OCI-LY1 (cell line): ENCODE measurements at regions not wholly inside any gene's neighbourhood (a gene's known extent, or its start where the extent isn't known, plus 50 kb on each side); places are given as distances from the start of the nearest gene placed in this dataset.

Experiments used
- CTCF ChIP-seq: fragments of 200-600 bp; sonication (generic), shearing (Covaris generic); IDR thresholded peaks from 2 replicates; pipeline ENCODE4 v1.5.1; 2017; ENCODE audit warnings: mild to moderate bottlenecking, antibody characterized with exemption, low read length, moderate library complexity, mixed read lengths
- EZH2 ChIP-seq: fragments of 200-600 bp; sonication (generic), shearing (Covaris generic); IDR thresholded peaks from 2 replicates; pipeline ENCODE4 v1.8.0; 2017; ENCODE audit warnings: borderline replicate concordance, mixed run types, mild to moderate bottlenecking, antibody characterized with exemption, low read length, moderate library complexity, mixed read lengths

GRCh38 chr10:4280461-4281189 is 495.6 kb upstream of the KLF6 start:
- TF ChIP-seq EZH2 (no peak), CTCF (no peak)
